ENCODE measurements at regions not wholly inside any gene's neighbourhood (a gene's known extent, or its start where the extent isn't known, plus 50 kb on each side); places are given as distances from the start of the nearest gene placed in this dataset.

- TF ChIP-seq BCL11A (IDR thresholded peaks at IDR 0.05; ENCODE audit: low read depth in 2 of 2, low read length in 2 of 2) (no peak), TEAD4 (IDR thresholded peaks at IDR 0.05; ENCODE audit: low read depth, low read length) (0 out of 2 replicates have a peak, but pooled peaks have one; percentile 24), POLR2AphosphoS5 (IDR thresholded peaks at IDR 0.05; ENCODE audit: low read depth, low read length) (no peak), CHD1 (IDR thresholded peaks at IDR 0.05; ENCODE audit: low read depth, low read length) (no peak), YY1 (IDR thresholded peaks at IDR 0.05; ENCODE audit: low read depth, low read length) (peak; percentile 49; the same call in 1 of the 2 replicates), ZNF274 (IDR thresholded peaks at IDR 0.05; ENCODE audit: borderline replicate concordance, extremely low read depth, low read length) (no peak), CREB1 (IDR thresholded peaks at IDR 0.05) (no peak), TBP (IDR thresholded peaks at IDR 0.05; ENCODE audit: low read depth, low read length) (no peak), ASH2L (IDR thresholded peaks at IDR 0.05; ENCODE audit: low read length) (no peak), RXRA (IDR thresholded peaks at IDR 0.05; ENCODE audit: insufficient read depth, low read depth, low read length) (no peak), SRF (IDR thresholded peaks at IDR 0.05; ENCODE audit: low read depth, low read length) (no peak), JUND (IDR thresholded peaks at IDR 0.05; ENCODE audit: low read length) (no peak), SAP30 (IDR thresholded peaks at IDR 0.05; ENCODE audit: insufficient read depth, insufficient replicate concordance, low read length) (no peak), ATF2 (IDR thresholded peaks at IDR 0.05; ENCODE audit: low read length) (no peak), KDM5A (IDR thresholded peaks at IDR 0.05; ENCODE audit: low read length) (no peak), SUZ12 (IDR thresholded peaks at IDR 0.05; ENCODE audit: low read length) (no peak), RFX5 (IDR thresholded peaks at IDR 0.05; ENCODE audit: borderline replicate concordance, low read depth, low read length) (no peak), ATF3 (IDR thresholded peaks at IDR 0.05; ENCODE audit: insufficient read depth, low read depth, low read length) (no peak), CBX5 (IDR thresholded peaks at IDR 0.05; ENCODE audit: low read depth, low read length) (no peak), KDM1A (IDR thresholded peaks at IDR 0.05; ENCODE audit: borderline replicate concordance, low read length) (no peak), RNF2 (IDR thresholded peaks at IDR 0.05; ENCODE audit: borderline replicate concordance, low read depth, low read length, missing control alignments, poor library complexity, severe bottlenecking) (no peak), SIRT6 (IDR thresholded peaks at IDR 0.05; ENCODE audit: low read length) (no peak), TCF12 (IDR thresholded peaks at IDR 0.05; ENCODE audit: low read depth, low read length) (0 out of 2 replicates have a peak, but pooled peaks have one; percentile 25), MAX (IDR thresholded peaks at IDR 0.05) (peak; percentile 39; the same call in 1 of the 2 replicates), MAFK (IDR thresholded peaks at IDR 0.05; ENCODE audit: low read depth, low read length) (no peak), SP4 (IDR thresholded peaks at IDR 0.05; ENCODE audit: low read length) (no peak)
Observed at GRCh38 chr1:242828828-242829227, 304.3 kb upstream of the PLD5 start (continued).
